Adrenal gland (tissue), 9 donors: ENCODE measurements at regions not wholly inside any gene's neighbourhood (a gene's known extent, or its start where the extent isn't known, plus 50 kb on each side); places are given as distances from the start of the nearest gene placed in this dataset.

ENCODE experiments used
- DNase-seq, 7 donors: peaks; one replicate each; pipeline ENCODE4 v3.0.0-alpha.2; 2019 to 2020
- H3K27ac ChIP-seq, 5 donors: fragments of 200-600 bp; sonication (generic) in 4 of 5; 1 replicate in 3 of 5; 2 replicates in 2 of 5; pipeline versions ENCODE4 v1.5.1 to v1.8.0; 2016 to 2020; ENCODE audit warnings: mild to moderate bottlenecking in 1 of 5
- H3K27me3 ChIP-seq: fragments of 200-600 bp; 2 replicates; pipeline ENCODE4 v1.8.0; 2021
- H3K36me3 ChIP-seq, 2 donors: fragments of 200-600 bp; replicated peaks in 1 of 2; 1 replicate in 1 of 2; 2 replicates in 1 of 2; pipeline versions ENCODE4 v1.5.1 to v1.8.0; 2018 to 2022
- H3K4me1 ChIP-seq, 2 donors: fragments of 200-600 bp; replicated peaks in 1 of 2; 1 replicate in 1 of 2; 2 replicates in 1 of 2; pipeline versions ENCODE4 v1.5.1 to v1.8.0; 2018 to 2021
- H3K4me3 ChIP-seq, 4 donors: fragments of 200-600 bp; sonication (generic) in 3 of 4; one replicate each; pipeline ENCODE4 v1.5.1; 2016 to 2018
- H3K9me3 ChIP-seq, 3 donors: fragments of 200-600 bp; sonication (generic) in 1 of 3; replicated peaks in 1 of 3; 1 replicate in 2 of 3; 2 replicates in 1 of 3; pipeline versions ENCODE4 v1.5.1 to v1.8.0; 2016 to 2021
- CTCF ChIP-seq, 6 experiments: fragments of 450-650 bp in 4 of 6; fragments of 200-600 bp in 2 of 6; sonication (generic) in 1 of 6; IDR thresholded peaks; 1 replicate in 5 of 6; 2 replicates in 1 of 6; pipeline versions ENCODE4 v1.5.1 to v1.8.0; 2016 to 2021; ENCODE audit warnings: antibody characterized with exemption in 6 of 6, mild to moderate bottlenecking in 2 of 6, moderate library complexity in 1 of 6
- POLR2A ChIP-seq, 2 donors: fragments of 450-650 bp; IDR thresholded peaks; one replicate each; pipeline ENCODE4 v1.6.1; 2017; ENCODE audit warnings: antibody characterized with exemption in 2 of 2, mild to moderate bottlenecking in 2 of 2, moderate library complexity in 1 of 2
- WGBS, 4 donors: extraction: QIAGEN DNeasy Blood & Tissue Kit in 2 of 4; methylation state at CpG; one replicate each; pipeline versions ENCODE4 v1.1.5 to v1.1.7; 2013 to 2017; 5-methylcytosine and 5-hydroxymethylcytosine counted together
- intact Hi-C, 2 donors: fragments of 100-400 bp; cut with DNase I; formaldehyde crosslinking; loops; one replicate each; pipeline versions ENCODE4 v1.14.1 to v1.15.0; 2022 to 2023
- donor health status: healthy with polysubstance abuse.
- donor health status: Bipolar disorder and iron deficiency.
- donor health status: DM: yes; HTN: yes; CAD: no.
- donor health status: DM: no; HTN: no; CAD: no.
- donor health status: DM: no; HTN: no; CAD: no.

GRCh38 chr21:22544747-22545146 is 1546.5 kb downstream of the NCAM2 start:
- WGBS, 4 donors, result 50 to 67% (median 59%) methylated on average over 2 of the region's 2 CpGs
- Histone ChIP-seq H3K4me3 (no peak overlapping the region), H3K27ac (no peak overlapping the region), H3K9me3 (no peaks in the 10 kb centered on the region), H3K36me3 (no peaks in the 10 kb centered on the region), H3K27me3 (no peaks in the 10 kb centered on the region), H3K4me1 (no peaks in the 10 kb centered on the region)
- DNase-seq, result no peak
- intact Hi-C loops, result no loop called here
- TF ChIP-seq CTCF (IDR thresholded peaks at IDR 0.05) (no peak), POLR2A (IDR thresholded peaks at IDR 0.05) (no peak)

- no peak overlapping the region for H3K4me3 ChIP-seq
- intact Hi-C loops, result no loop called here
- no peak for DNase-seq
- no peak for TF ChIP-seq CTCF (IDR thresholded peaks at IDR 0.05)
- no peak for TF ChIP-seq POLR2A (IDR thresholded peaks at IDR 0.05)
- H3K27ac ChIP-seq, result no peak overlapping the region
- H3K27me3 ChIP-seq, result no peaks in the 10 kb centered on the region
- H3K36me3 ChIP-seq, result no peaks in the 10 kb centered on the region
- no peaks in the 10 kb centered on the region for H3K4me1 ChIP-seq
- no peaks in the 10 kb centered on the region for H3K9me3 ChIP-seq
Measured at GRCh38 chr21:22552390-22552789, 1554.2 kb downstream of the NCAM2 start.

GRCh38 chr21:22554690-22555316 is 1556.6 kb downstream of the NCAM2 start:
- intact Hi-C loops, result no loop called here
- DNase-seq, result no peak
- Histone ChIP-seq H3K27me3 (no peaks in the 10 kb centered on the region), H3K4me1 (no peaks in the 10 kb centered on the region), H3K27ac (no peak overlapping the region), H3K9me3 (no peaks in the 10 kb centered on the region), H3K36me3 (no peaks in the 10 kb centered on the region), H3K4me3 (no peak overlapping the region)
- WGBS, 4 donors, result 70 to 80% (median 77%) methylated on average over 6 of the region's 6 CpGs
- TF ChIP-seq POLR2A (IDR thresholded peaks at IDR 0.05) (no peak), CTCF (IDR thresholded peaks at IDR 0.05) (no peak)

GRCh38 chr21:22556829-22557228 is 1558.6 kb downstream of the NCAM2 start:
- intact Hi-C loops, result no loop called here
- H3K4me1 ChIP-seq, result no peaks in the 10 kb centered on the region
- TF ChIP-seq POLR2A (IDR thresholded peaks at IDR 0.05), result no peak
- TF ChIP-seq CTCF (IDR thresholded peaks at IDR 0.05), result no peak
- no peaks in the 10 kb centered on the region for H3K9me3 ChIP-seq
- no peak overlapping the region for H3K4me3 ChIP-seq
- DNase-seq, result no peak
- no peaks in the 10 kb centered on the region for H3K36me3 ChIP-seq
- H3K27ac ChIP-seq, result no peak overlapping the region
- H3K27me3 ChIP-seq, result no peaks in the 10 kb centered on the region
